ENCODE measurements at regions not wholly inside any gene's neighbourhood (a gene's known extent, or its start where the extent isn't known, plus 50 kb on each side); places are given as distances from the start of the nearest gene placed in this dataset.

DNA sequence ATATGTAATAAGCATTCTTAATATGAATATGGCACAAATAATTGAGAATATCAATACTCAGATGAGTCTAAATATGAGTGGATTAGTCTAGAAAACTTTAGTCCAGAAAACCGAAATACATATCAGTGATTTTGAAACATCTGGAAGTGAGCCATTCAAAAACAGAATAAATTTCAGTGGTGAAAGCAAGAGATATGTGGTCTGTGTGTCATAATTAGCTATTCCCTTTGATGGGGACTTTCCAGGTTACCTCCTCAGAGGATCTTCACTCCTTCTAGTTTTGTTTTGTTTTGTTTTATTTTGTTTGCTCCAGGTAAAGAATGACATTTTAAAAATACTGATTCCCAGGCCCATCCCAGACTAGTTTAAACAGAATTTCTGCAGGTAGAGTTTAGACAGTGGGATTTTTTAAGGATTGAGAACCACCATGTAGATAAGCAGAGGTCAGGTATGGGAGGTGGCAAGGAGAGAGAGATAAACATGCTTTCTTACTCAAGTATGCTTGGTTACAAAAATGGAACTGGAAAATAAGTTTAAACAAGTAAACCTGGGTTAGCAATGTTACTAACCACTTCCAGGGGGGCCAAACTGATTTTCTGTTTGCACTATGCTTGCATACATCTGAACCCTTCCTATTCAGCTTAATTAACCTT lies 70.7 kb downstream of the NABP1 start (continued):
- TF ChIP-seq, protein P1, sequence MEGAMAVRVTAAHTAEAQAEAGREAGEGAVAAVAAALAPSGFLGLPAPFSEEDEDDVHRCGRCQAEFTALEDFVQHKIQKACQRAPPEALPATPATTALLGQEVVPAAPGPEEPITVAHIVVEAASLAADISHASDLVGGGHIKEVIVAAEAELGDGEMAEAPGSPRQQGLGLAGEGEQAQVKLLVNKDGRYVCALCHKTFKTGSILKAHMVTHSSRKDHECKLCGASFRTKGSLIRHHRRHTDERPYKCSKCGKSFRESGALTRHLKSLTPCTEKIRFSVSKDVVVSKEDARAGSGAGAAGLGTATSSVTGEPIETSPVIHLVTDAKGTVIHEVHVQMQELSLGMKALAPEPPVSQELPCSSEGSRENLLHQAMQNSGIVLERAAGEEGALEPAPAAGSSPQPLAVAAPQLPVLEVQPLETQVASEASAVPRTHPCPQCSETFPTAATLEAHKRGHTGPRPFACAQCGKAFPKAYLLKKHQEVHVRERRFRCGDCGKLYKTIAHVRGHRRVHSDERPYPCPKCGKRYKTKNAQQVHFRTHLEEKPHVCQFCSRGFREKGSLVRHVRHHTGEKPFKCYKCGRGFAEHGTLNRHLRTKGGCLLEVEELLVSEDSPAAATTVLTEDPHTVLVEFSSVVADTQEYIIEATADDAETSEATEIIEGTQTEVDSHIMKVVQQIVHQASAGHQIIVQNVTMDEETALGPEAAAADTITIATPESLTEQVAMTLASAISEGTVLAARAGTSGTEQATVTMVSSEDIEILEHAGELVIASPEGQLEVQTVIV (IDR thresholded peaks at IDR 0.05; ENCODE audit: borderline replicate concordance, partially characterized antibody) = no peak
- TF ChIP-seq RELA (IDR thresholded peaks at IDR 0.05; ENCODE audit: borderline replicate concordance, partially characterized antibody) (no peak), MTA3 (IDR thresholded peaks at IDR 0.05; ENCODE audit: borderline replicate concordance, low read length) (no peak), CBFB (IDR thresholded peaks at IDR 0.05; ENCODE audit: low read depth) (no peak), SRF (IDR thresholded peaks at IDR 0.05; ENCODE audit: low read depth in 2 of 2, low read length in 2 of 2) (no peak), RAD51 (IDR thresholded peaks at IDR 0.05) (no peak), PAX5 (IDR thresholded peaks at IDR 0.05; ENCODE audit: borderline replicate concordance, low read depth, low read length) (no peak), ZSCAN29 (IDR thresholded peaks at IDR 0.05) (no peak), NR2C1 (IDR thresholded peaks at IDR 0.05) (no peak), FOXK2 (IDR thresholded peaks at IDR 0.05) (no peak), ESRRA (IDR thresholded peaks at IDR 0.05; ENCODE audit: low read length) (no peak), POLR2A (IDR thresholded peaks at IDR 0.05; ENCODE audit: low read depth, low read length) (no peak), SMAD1 (IDR thresholded peaks at IDR 0.05; ENCODE audit: low read depth, partially characterized antibody) (no peak), POU2F2 (IDR thresholded peaks at IDR 0.05; ENCODE audit: borderline replicate concordance, low read depth, low read length) (no peak), YY1 (IDR thresholded peaks at IDR 0.05; ENCODE audit: low read depth, low read length) (no peak), FOS (IDR thresholded peaks at IDR 0.05; ENCODE audit: borderline replicate concordance, extremely low read depth, insufficient read length) (no peak), ATF7 (IDR thresholded peaks at IDR 0.05; ENCODE audit: low read depth) (no peak), PML (IDR thresholded peaks at IDR 0.05; ENCODE audit: low read length) (no peak), FOXM1 (IDR thresholded peaks at IDR 0.05; ENCODE audit: low read depth, low read length) (peak; percentile 70), ZNF217 (IDR thresholded peaks at IDR 0.05) (no peak)
- TF ChIP-seq, protein P2, sequence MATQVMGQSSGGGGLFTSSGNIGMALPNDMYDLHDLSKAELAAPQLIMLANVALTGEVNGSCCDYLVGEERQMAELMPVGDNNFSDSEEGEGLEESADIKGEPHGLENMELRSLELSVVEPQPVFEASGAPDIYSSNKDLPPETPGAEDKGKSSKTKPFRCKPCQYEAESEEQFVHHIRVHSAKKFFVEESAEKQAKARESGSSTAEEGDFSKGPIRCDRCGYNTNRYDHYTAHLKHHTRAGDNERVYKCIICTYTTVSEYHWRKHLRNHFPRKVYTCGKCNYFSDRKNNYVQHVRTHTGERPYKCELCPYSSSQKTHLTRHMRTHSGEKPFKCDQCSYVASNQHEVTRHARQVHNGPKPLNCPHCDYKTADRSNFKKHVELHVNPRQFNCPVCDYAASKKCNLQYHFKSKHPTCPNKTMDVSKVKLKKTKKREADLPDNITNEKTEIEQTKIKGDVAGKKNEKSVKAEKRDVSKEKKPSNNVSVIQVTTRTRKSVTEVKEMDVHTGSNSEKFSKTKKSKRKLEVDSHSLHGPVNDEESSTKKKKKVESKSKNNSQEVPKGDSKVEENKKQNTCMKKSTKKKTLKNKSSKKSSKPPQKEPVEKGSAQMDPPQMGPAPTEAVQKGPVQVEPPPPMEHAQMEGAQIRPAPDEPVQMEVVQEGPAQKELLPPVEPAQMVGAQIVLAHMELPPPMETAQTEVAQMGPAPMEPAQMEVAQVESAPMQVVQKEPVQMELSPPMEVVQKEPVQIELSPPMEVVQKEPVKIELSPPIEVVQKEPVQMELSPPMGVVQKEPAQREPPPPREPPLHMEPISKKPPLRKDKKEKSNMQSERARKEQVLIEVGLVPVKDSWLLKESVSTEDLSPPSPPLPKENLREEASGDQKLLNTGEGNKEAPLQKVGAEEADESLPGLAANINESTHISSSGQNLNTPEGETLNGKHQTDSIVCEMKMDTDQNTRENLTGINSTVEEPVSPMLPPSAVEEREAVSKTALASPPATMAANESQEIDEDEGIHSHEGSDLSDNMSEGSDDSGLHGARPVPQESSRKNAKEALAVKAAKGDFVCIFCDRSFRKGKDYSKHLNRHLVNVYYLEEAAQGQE (IDR thresholded peaks at IDR 0.05; ENCODE audit: low read depth, low read length) = no peak
- TF ChIP-seq, protein P3, sequence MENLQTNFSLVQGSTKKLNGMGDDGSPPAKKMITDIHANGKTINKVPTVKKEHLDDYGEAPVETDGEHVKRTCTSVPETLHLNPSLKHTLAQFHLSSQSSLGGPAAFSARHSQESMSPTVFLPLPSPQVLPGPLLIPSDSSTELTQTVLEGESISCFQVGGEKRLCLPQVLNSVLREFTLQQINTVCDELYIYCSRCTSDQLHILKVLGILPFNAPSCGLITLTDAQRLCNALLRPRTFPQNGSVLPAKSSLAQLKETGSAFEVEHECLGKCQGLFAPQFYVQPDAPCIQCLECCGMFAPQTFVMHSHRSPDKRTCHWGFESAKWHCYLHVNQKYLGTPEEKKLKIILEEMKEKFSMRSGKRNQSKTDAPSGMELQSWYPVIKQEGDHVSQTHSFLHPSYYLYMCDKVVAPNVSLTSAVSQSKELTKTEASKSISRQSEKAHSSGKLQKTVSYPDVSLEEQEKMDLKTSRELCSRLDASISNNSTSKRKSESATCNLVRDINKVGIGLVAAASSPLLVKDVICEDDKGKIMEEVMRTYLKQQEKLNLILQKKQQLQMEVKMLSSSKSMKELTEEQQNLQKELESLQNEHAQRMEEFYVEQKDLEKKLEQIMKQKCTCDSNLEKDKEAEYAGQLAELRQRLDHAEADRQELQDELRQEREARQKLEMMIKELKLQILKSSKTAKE (IDR thresholded peaks at IDR 0.05; ENCODE audit: low read depth, poor library complexity, severe bottlenecking) = no peak
- TF ChIP-seq, protein P4, sequence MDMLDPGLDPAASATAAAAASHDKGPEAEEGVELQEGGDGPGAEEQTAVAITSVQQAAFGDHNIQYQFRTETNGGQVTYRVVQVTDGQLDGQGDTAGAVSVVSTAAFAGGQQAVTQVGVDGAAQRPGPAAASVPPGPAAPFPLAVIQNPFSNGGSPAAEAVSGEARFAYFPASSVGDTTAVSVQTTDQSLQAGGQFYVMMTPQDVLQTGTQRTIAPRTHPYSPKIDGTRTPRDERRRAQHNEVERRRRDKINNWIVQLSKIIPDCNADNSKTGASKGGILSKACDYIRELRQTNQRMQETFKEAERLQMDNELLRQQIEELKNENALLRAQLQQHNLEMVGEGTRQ (IDR thresholded peaks at IDR 0.05; ENCODE audit: borderline replicate concordance, low read depth, low read length) = no peak
